HG03280 (cell line): ENCODE measurements at regions not wholly inside any gene's neighbourhood (a gene's known extent, or its start where the extent isn't known, plus 50 kb on each side); places are given as distances from the start of the nearest gene placed in this dataset.

ENCODE experiments used
- ATAC-seq: cut with Tn5 transposase; IDR thresholded peaks from one replicate; pipeline ENCODE4 v1.9.1; 2021; ENCODE audit warnings: mild to moderate bottlenecking, moderate library complexity; ENCODE audit not compliant: unreplicated experiment

DNA sequence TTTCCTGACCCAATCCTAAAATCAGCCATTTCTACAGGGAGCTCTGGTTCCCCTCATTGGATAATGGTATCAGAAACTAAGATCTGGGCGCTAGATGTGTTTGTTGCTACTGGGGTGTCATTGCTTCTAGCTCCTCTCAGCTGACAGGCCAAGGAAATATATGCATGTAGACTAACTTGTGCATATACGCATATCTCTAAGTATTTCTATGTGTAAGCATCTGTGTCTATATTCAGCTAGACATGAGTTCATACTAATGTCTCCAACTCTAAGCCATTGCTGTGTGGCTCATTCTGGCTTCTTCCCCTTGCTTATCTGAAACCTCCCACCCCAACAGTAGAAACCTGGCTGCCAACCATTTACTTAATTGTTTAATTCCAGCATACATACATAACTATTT lies 130.3 kb upstream of the MAGI3 start:
- ATAC-seq = no peak

GRCh38 chr1:113265196-113265595 lies 125.1 kb upstream of the MAGI3 start:
- no peak for ATAC-seq

- ATAC-seq = no peak
Measured at GRCh38 chr1:113266788-113267187, 123.5 kb upstream of the MAGI3 start.

- ATAC-seq = no peak
Measured at GRCh38 chr1:113269168-113269963, 120.9 kb upstream of the MAGI3 start.

- ATAC-seq = no peak
Measured at GRCh38 chr1:113271039-113271438, 119.3 kb upstream of the MAGI3 start.

DNA sequence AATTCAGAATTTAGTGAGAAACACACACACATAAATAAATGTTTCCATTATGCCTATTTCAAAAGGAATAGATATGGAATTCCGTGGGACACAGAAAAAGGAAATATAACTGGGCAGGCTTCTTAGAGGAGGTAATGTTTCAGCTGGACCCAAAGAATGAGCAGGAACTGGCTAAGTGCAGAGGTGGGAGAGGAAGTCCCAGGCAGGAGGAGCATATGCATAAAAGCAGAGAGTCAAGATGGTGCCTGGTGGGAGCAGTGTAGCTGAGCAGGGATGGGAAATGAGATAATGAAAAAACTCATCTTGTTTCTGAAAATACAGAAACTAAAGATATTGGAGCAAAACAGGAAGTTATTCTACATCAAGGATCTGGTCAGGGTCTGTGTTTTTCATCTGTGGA lies 115.2 kb upstream of the MAGI3 start:
- ATAC-seq = no peak

- ATAC-seq = no peak
Measured at GRCh38 chr1:113275691-113276090, 114.6 kb upstream of the MAGI3 start.

GRCh38 chr1:113276507-113276906 lies 113.8 kb upstream of the MAGI3 start:
- no peak for ATAC-seq

DNA sequence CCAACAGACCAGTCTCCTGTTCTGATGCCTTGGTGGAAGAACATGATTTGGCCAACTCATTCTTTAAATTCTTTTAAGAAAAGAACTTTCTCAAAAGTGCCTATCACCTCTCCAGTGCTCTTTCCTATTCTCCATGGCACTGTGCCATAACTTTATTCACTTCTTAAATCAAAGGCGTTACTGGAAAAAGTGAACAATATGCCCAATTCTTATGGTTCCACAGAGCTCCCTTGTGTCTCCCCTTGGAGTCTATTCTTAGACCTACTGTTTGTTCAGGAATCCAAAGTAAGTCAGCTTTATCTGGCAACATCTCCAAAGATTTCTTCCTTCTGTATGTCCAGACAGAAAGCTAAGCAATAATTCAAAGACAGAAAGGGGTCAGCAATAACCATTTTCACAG lies 111.9 kb upstream of the MAGI3 start:
- no peak for ATAC-seq

DNA sequence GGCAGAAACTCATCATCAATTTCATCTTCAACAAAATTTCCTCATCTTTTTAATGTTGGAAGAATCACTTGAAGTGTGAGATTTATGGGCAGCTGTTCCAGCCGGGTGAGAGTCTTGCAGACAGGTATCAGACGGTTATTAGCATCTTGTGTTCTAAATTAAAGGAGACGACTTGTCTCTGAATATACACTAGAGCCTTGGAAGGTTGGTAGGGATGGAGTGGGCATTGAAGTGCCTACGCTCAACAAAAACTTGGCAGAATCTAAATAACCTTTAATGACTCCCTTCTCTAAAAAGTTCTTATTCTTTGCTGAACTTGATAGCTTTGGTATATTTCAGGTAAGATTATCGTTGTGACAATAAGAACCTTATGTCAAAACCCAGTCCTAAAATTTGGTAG lies 111.5 kb upstream of the MAGI3 start:
- ATAC-seq = no peak

DNA sequence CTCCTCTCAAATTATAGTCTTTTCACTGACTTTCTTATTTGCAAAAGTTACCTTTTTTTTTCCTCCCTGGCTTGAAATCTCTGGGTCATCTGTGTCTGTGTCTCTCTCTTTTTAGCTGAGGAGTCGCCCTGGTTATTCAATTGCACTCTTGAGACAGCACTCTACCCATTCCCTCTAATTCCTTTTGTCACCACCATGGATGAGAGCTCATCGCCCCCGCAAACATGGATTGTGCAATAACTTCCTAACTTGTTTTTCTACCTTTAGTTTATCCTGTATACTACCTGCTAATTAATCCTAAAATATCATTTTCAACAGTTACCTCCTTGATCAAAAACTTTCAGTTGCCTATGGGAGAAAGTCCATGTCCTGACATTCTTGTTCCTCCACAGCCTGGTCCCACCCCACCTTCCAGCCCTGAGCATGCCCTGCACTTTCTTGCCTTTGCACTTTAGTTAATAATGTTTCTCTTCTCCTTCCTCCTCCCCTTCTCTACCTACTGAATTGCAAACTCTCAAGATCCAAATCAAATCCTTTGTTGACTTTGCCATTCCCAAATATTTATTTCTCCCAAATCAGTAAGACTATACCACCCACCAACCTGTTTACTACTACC lies 110.4 kb upstream of the MAGI3 start:
- ATAC-seq = no peak

- no peak for ATAC-seq
Measured at GRCh38 chr1:113280581-113280980, 109.7 kb upstream of the MAGI3 start.

GRCh38 chr1:113281550-113281949 lies 108.8 kb upstream of the MAGI3 start:
- no peak for ATAC-seq

GRCh38 chr1:113282008-113282892 lies 108.1 kb upstream of the MAGI3 start:
- ATAC-seq = no peak

DNA sequence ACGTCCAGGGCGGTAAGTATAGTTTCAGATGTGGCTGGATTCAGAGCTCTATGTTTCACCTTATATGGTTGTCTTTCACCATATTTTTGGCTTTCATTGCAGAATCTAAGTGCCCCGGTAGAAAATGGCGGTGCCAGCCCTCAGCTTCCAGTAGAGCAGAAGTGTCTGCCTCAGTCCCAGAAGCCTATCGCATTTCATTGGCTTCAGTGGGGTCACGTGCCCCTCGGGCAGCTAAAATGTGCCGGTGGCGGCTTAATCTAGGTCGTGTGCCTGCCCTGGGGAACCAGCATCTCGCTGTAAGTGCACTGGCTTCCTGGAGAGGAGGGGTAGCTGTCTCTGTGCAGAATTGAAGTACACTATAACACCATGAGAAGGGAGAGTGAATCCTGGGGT lies 107.4 kb upstream of the MAGI3 start:
- no peak for ATAC-seq

DNA sequence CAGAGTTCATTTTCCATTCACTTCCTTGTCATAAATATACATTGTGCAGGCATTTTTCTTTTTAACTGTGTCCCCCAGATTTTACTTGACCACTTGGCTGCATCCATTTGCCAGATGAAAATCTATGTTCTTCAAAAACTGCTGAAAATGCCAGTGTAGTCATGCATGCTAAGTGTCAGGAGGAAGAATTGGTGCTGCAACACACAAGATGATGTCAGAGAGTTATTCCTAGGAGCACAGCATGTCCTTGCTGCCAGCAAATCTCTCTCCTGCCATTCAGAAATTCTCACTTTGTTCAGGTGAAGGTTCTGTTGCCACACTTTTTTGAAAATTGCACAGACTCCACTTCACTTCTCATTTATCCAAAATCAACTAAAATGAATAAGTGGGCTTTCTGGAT lies 106.4 kb upstream of the MAGI3 start:
- no peak for ATAC-seq

GRCh38 chr1:113286156-113286555 lies 104.2 kb upstream of the MAGI3 start:
- ATAC-seq = no peak

DNA sequence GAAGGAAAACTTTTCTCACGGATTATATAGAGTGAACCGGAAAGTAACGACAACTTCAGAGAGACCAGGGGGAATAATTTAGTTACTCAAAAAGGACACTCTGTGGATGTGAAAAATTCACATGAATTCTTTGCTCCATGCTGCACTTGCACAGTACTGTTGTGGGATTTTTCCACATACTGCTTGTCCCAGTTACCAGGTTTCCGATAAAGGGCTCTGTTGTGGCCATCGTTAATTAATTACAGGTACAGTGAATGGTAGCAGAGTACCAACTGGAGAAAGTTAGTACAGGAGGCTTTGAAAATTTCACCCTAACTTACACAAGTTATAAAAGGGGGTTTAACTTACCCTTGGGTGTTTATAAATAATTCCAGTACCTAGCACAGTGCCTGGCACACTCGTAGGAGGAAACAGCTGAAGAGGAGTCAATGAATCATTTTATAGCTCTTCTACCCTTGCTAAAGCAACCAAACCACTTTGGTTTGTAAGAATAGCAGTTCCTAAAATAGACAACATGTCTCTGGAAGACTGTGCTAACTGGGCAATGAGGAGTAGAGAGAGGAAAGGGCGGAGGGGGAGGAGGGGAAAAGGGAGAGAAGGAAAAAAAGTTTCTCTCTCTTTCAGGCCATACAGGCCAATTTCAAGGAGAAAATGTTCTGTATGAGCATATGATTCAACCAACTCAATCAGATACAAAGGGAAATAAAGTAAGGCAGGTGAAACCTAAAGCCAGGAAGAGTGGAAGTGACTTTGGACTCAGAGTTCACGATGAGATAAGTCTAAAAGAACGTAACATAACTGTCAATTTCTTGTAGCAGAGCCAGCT lies 98.3 kb upstream of the MAGI3 start:
- ATAC-seq = no peak

DNA sequence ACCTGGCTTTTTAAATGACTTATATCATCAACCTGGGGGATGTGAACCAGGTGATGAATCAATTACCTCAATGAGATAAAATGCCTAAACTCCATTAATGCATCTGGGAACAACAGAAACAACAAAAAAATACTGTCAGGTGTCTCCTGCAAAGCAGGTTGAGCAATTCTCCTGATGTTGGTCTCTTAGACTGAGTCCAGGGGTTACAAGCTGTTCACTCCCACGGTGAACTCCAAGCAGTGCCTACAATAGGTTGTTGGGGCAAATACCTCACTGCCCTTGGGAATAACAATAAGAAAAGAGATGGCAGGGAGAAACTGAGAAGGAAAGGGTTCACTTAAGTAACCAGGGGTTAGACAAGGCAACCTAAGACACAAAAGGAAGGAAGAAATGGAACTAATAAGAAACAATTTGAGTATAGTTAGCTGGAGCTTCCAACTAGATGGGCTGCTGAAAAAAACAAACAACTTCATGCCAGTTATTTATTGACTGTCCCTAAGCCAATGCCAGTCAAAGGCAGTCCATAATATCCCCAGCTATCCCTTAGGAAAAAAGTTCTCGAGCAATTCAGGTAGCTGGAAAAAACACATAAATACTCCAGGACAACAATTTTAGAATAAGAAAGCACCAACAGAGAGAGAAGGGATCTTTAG lies 97.6 kb upstream of the MAGI3 start:
- no peak for ATAC-seq

DNA sequence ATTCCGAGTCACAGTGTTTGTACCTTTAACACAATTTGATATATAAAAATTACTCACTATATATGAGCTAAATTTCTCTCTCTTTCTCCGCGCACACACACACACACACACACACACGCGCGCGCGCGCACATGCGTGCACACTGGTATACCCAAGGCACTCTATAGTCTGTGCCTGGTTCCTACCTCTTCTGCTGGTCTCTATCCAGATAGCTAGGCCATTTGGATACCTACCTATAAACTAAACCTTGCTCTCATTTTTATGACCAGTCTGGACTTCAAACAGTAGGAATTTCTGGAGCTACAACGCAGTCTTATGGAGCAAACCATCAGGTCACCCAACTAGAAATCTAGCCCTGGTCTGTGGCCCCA lies 97.1 kb upstream of the MAGI3 start:
- no peak for ATAC-seq
